Tibial artery (tissue), 4 donors: ENCODE measurements at regions not wholly inside any gene's neighbourhood (a gene's known extent, or its start where the extent isn't known, plus 50 kb on each side); places are given as distances from the start of the nearest gene placed in this dataset.
A peak's percentile ranks its signal among the peaks of the same experiment; 100 is the strongest.

Source experiments
- DNase-seq, 2 donors: peaks; one replicate each; pipeline ENCODE4 v3.0.0-alpha.2; 2019
- H3K27ac ChIP-seq, 2 donors: fragments of 200-600 bp; sonication (generic) in 1 of 2; 1 replicate in 1 of 2; 2 replicates in 1 of 2; pipeline ENCODE4 v1.5.1; 2018 to 2019; ENCODE audit warnings: mild to moderate bottlenecking in 1 of 2
- H3K27me3 ChIP-seq, 2 donors: fragments of 200-600 bp; sonication (generic) in 1 of 2; one replicate each; pipeline versions ENCODE4 v1.5.1 to v1.6.0; 2016 to 2019
- H3K36me3 ChIP-seq, 3 donors: fragments of 200-600 bp; sonication (generic) in 2 of 3; one replicate each; pipeline ENCODE4 v1.5.1; 2016 to 2019; ENCODE audit warnings: mild to moderate bottlenecking in 2 of 3
- H3K4me1 ChIP-seq, 4 donors: fragments of 200-600 bp; sonication (generic) in 2 of 4; 1 replicate in 3 of 4; 2 replicates in 1 of 4; pipeline ENCODE4 v1.5.1; 2016 to 2019
- H3K4me3 ChIP-seq, 2 donors: fragments of 200-600 bp; sonication (generic) in 1 of 2; 1 replicate in 1 of 2; 2 replicates in 1 of 2; pipeline ENCODE4 v1.5.1; 2018 to 2019; ENCODE audit warnings: mild to moderate bottlenecking in 2 of 2
- H3K9me3 ChIP-seq, 3 donors: fragments of 200-600 bp; sonication (generic) in 1 of 3; one replicate each; pipeline ENCODE4 v1.5.1; 2016 to 2019
- intact Hi-C: fragments of 100-400 bp; cut with DNase I; formaldehyde crosslinking; loops from one replicate; pipeline ENCODE4 v1.15.0; 2023; ENCODE audit warnings: low total_unique reads
- TF ChIP-seq, protein P1 (sequence below), 2 experiments: fragments of 200-600 bp in 1 of 2; fragments of 450-650 bp in 1 of 2; IDR thresholded peaks; one replicate each; pipeline ENCODE4 v1.5.1; 2017 to 2019; ENCODE audit warnings: antibody characterized with exemption in 2 of 2, mild to moderate bottlenecking in 1 of 2, moderate library complexity in 1 of 2

DNA sequence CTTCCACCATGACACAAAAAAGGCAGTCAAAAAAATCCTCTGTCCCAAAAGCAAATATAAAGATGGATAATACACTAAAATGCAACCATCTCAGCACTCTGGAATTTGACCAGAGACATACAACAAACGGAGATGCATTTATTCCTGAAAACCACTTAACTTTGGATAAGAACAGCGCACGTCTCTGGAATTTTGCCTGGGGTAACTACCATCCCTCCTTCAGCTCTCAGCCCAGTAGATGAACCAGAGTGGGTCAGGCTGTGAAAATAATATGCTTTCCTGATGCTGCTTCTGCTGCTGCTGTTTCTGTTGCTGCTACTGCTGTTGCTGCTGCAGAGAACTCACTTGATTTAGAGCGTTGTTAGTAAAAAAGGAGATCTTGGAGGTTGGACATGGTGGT lies 133.8 kb upstream of the ACVR2A start:
- H3K27ac ChIP-seq, result no peak overlapping the region
- TF ChIP-seq, protein P1, sequence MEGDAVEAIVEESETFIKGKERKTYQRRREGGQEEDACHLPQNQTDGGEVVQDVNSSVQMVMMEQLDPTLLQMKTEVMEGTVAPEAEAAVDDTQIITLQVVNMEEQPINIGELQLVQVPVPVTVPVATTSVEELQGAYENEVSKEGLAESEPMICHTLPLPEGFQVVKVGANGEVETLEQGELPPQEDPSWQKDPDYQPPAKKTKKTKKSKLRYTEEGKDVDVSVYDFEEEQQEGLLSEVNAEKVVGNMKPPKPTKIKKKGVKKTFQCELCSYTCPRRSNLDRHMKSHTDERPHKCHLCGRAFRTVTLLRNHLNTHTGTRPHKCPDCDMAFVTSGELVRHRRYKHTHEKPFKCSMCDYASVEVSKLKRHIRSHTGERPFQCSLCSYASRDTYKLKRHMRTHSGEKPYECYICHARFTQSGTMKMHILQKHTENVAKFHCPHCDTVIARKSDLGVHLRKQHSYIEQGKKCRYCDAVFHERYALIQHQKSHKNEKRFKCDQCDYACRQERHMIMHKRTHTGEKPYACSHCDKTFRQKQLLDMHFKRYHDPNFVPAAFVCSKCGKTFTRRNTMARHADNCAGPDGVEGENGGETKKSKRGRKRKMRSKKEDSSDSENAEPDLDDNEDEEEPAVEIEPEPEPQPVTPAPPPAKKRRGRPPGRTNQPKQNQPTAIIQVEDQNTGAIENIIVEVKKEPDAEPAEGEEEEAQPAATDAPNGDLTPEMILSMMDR (IDR thresholded peaks at IDR 0.05), result no peak
- DNase-seq, result no peak
- H3K9me3 ChIP-seq, result no peaks in the 10 kb centered on the region
- intact Hi-C loops, result no loop called here
- no peak overlapping the region for H3K4me3 ChIP-seq
- H3K4me1 ChIP-seq, result no peaks in the 10 kb centered on the region
- H3K27me3 ChIP-seq, result no peaks in the 10 kb centered on the region
- no peaks in the 10 kb centered on the region for H3K36me3 ChIP-seq

DNA sequence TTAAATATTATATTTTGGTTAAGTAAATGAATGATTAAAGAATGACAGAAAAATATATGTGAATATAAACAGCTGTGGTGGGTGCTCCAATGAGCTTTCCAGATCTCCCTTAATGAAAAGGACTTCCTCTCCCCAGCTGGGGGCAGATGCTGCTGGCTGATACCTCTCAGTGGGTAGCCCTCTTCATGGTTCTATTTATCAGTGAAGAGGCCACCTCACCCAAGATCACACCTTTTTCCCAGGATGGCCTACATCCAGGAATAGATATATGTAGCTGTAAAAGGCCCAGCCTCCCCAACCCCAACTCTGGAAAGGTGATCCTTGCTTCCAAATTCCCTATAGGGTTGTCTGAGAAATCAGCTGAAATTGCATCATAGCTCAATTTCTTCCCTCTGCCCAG lies 135.2 kb upstream of the ACVR2A start:
- H3K4me3 ChIP-seq, result no peak overlapping the region
- no peaks in the 10 kb centered on the region for H3K9me3 ChIP-seq
- H3K27ac ChIP-seq, result no peak overlapping the region
- no peaks in the 10 kb centered on the region for H3K27me3 ChIP-seq
- intact Hi-C loops, result no loop called here
- H3K36me3 ChIP-seq, result no peaks in the 10 kb centered on the region
- no peaks in the 10 kb centered on the region for H3K4me1 ChIP-seq
- TF ChIP-seq, protein P1 (IDR thresholded peaks at IDR 0.05), result no peak
- DNase-seq, result no peak

DNA sequence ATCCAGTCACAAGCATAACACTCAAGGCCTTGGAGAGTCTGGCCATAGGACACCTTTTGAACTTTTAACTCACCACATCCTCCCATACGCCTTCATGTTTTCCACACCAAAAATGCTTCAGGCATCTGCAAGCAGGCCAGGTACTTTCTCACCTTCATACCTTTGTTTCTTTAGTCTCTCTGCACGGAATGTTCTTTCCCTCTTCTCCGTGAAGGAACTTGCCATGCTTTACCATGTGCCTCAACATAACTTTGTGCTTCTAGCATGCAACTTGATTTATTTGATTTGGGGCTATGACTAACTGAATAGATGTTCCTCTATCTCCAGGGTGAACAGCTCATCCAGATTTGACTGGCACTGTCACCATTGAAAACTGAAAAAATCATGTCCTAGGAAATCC lies 141.7 kb upstream of the ACVR2A start:
- Histone ChIP-seq H3K4me1 (no peaks in the 10 kb centered on the region), H3K27me3 (no peaks in the 10 kb centered on the region), H3K4me3 (no peak overlapping the region), H3K9me3 (no peaks in the 10 kb centered on the region), H3K27ac (no peak overlapping the region), H3K36me3 (no peaks in the 10 kb centered on the region)
- TF ChIP-seq, protein P1 (IDR thresholded peaks at IDR 0.05), result no peak
- intact Hi-C loops, result no loop called here
- DNase-seq, result no peak

DNA sequence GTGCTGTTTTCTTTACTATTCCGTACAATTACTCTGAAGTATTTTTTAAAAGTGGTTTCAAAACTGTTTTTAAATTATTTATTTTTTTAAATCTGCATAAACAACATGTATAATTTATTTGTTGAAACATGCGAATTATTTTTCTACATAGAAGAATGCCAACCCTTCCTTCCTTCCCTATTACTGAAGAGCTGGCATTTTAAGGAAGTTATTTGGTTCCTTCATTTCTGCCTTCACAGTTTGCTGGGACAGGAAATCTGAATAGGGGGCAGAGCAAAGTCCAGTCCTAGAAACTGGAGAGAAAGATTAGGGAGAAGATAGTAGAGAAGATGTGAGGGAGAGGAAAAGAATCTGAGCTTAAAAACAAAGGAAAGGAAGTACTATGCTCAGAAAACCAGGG lies 146.7 kb upstream of the ACVR2A start:
- Histone ChIP-seq H3K27me3 (no peaks in the 10 kb centered on the region), H3K4me3 (no peak overlapping the region), H3K4me1 (no peaks in the 10 kb centered on the region), H3K27ac (no peak overlapping the region), H3K36me3 (no peaks in the 10 kb centered on the region), H3K9me3 (no peaks in the 10 kb centered on the region)
- TF ChIP-seq, protein P1 (IDR thresholded peaks at IDR 0.05), result no peak
- intact Hi-C loops, result no loop called here
- no peak for DNase-seq

DNA sequence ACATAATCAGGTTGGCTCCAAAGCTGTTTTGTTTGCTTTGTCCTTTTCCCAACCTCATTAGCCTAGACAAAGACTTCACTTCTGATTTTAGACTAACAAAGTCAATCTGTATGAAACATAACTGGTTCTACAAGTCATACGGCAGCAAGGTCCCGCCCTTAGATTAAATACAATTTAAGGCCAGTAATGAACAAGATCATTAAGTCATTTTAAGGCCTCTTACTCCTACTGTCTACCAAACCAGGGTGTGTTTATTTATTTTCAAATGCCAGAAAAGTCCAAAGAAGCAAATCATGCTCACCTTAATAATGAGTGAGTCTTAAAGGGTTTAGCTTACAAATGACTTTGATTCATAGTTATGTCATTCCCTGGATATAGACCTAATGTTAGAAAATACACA lies 148.4 kb upstream of the ACVR2A start:
- intact Hi-C loops, result no loop called here
- no peaks in the 10 kb centered on the region for H3K4me1 ChIP-seq
- no peak overlapping the region for H3K4me3 ChIP-seq
- no peaks in the 10 kb centered on the region for H3K36me3 ChIP-seq
- H3K27me3 ChIP-seq, result no peaks in the 10 kb centered on the region
- H3K9me3 ChIP-seq, result no peaks in the 10 kb centered on the region
- H3K27ac ChIP-seq, result no peak overlapping the region
- no peak for DNase-seq
- TF ChIP-seq, protein P1 (IDR thresholded peaks at IDR 0.05), result no peak

DNA sequence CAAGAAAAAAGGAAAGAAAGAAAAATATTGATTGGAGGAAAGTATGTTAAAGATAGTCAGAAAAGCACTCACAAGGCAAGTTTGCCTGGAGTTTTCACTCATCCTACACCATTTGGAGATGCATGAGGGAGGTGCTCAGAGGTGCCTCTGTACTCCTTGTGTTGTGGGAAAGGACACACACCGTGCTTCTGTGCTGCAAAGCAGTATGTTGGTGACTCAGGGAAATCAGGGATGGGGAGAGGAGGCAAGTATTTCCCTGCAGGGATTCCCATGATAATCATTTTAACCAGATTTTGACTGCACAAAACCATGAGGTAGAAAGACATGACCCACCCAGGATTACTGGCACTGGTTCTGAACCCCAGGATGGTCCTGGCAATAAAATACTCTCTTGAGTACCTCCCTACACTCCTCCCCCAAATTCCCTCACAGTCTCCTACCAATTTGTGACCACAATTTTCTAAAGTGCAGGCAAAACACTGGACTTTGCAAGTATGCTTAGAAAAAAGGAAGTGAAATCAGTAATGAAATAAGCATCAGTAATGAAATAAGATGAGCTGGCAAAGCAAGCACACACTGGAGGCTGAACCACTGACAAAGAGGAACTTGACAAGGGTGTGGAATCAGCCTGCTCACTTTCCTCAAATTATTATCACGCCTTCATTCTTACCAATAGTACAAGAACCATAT lies 155.5 kb upstream of the ACVR2A start:
- H3K27me3 ChIP-seq, result no peaks in the 10 kb centered on the region
- no peak overlapping the region for H3K4me3 ChIP-seq
- no peaks in the 10 kb centered on the region for H3K4me1 ChIP-seq
- H3K27ac ChIP-seq, result no peak overlapping the region
- TF ChIP-seq, protein P1 (IDR thresholded peaks at IDR 0.05), result no peak
- intact Hi-C loops, result no loop called here
- DNase-seq, result peak in 1 of 2 donors; percentile 28
- no peaks in the 10 kb centered on the region for H3K9me3 ChIP-seq
- no peaks in the 10 kb centered on the region for H3K36me3 ChIP-seq
